LNCaP clone FGC (cell line): ENCODE measurements at regions not wholly inside any gene's neighbourhood (a gene's known extent, or its start where the extent isn't known, plus 50 kb on each side); places are given as distances from the start of the nearest gene placed in this dataset.
"Not testable (repeated sequence)": the region's sequence is repeated elsewhere in the genome, so short reads cannot be mapped to it uniquely, and the experiment has no call there.

Experiments used
- DNase-seq: peaks from one replicate; pipeline ENCODE4 v3.0.0-alpha.2; 2011; ENCODE audit warnings: low read depth
- H3K4me3 ChIP-seq: 2 replicates; pipeline ENCODE4 v1.5.1; 2011; ENCODE audit warnings: mild to moderate bottlenecking, low read depth, low read length, control low read depth
- CTCF ChIP-seq: IDR thresholded peaks from 2 replicates; pipeline ENCODE4 v1.5.1; 2012; ENCODE audit warnings: mild to moderate bottlenecking; ENCODE audit not compliant: control insufficient read depth, insufficient read depth; ENCODE audit errors: extremely low read depth

- TF ChIP-seq CTCF, result peak; percentile 13; the same call in 1 of the 2 replicates
- no peak overlapping the region for H3K4me3 ChIP-seq
- DNase-seq, result no peak
These were observed 603.9 kb upstream of the SLC35B3 start for GRCh38 chr6:9039258-9039657.

GRCh38 chr6:9028086-9028485 lies 592.7 kb upstream of the SLC35B3 start:
- no peak for DNase-seq
- TF ChIP-seq CTCF, result no peak
- no peak overlapping the region for H3K4me3 ChIP-seq

DNA sequence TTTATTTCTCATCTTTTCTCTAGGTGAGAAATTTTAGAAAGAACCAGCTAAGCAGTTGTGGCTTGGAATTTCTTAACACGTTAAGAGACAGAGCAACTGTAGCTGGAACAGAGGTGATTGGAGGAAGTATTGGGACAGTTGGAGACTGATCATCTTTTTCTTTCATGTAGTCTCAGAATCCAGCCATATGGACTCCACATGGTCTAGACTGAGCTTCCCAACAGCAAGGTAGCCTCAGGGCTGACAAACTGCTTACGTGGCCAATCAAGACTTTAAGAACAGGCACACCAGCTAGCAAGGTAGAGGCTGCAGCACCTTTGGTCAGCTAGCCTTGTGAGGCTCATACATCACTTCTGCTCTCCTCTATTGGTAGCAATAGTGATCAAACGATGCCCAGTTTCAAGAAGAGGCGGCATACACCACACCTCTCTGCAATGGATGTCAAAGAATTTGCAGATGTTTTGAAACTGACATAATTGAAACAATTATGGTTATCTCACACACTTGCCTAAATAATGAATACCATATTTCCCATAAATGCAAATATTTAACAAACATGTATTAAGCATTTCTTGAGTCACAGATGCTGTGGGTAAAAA lies 590.5 kb upstream of the SLC35B3 start:
- no peak for TF ChIP-seq CTCF
- no peak for DNase-seq
- H3K4me3 ChIP-seq, result no peak overlapping the region

DNA sequence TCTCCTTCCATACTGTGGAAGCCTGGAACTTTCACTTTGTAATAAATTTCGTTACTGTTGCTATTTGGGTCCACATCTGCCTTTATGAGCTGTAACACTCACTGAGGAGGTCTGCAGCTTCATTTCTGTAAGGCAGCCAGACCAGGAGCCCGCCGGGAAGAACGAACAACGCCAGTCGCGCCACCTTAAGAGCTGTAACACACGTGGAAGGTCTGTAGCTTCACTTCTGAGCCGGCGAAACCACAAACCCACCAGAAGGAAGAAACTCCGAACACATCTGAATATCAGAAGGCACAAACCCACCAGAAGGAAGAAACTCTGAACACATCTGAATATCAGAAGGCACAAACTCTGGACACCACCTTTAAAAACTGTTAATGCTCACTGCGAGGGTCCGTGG lies 589.9 kb upstream of the SLC35B3 start:
- DNase-seq, result no peak
- H3K4me3 ChIP-seq, result no peak overlapping the region
- no peak for TF ChIP-seq CTCF

DNA sequence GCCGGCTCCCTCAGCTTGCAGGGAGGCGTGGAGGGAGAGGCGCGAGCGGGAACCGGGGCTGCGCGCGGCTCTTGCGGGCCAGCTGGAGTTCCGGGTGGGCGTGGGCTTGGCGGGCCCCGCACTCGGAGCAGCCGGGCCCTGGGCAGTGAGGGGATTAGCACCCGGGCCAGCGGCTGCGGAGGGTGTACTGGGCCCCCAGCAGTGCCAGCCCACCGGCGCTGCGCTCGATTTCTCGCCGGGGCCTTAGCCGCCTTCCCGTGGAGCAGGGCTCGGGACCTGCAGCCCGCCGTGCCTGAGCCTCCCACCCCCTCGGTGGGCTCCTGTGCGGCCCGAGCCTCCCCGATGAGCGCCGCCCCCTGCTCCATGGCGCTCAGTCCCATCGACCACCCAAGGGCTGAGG lies 588.9 kb upstream of the SLC35B3 start:
- not testable (repeated sequence) for H3K4me3 ChIP-seq, DNase-seq

- no peak for DNase-seq
- TF ChIP-seq CTCF, result no peak
- no peak overlapping the region for H3K4me3 ChIP-seq
These were observed 584.7 kb upstream of the SLC35B3 start for GRCh38 chr6:9020001-9020400.

- TF ChIP-seq CTCF, result no peak
- DNase-seq, result no peak
- H3K4me3 ChIP-seq, result no peak overlapping the region
These were observed 574.6 kb upstream of the SLC35B3 start for GRCh38 chr6:9009931-9010330.
